ENCODE measurements at regions not wholly inside any gene's neighbourhood (a gene's known extent, or its start where the extent isn't known, plus 50 kb on each side); places are given as distances from the start of the nearest gene placed in this dataset.
A peak's percentile ranks its signal among the peaks of the same experiment; 100 is the strongest.

DNA sequence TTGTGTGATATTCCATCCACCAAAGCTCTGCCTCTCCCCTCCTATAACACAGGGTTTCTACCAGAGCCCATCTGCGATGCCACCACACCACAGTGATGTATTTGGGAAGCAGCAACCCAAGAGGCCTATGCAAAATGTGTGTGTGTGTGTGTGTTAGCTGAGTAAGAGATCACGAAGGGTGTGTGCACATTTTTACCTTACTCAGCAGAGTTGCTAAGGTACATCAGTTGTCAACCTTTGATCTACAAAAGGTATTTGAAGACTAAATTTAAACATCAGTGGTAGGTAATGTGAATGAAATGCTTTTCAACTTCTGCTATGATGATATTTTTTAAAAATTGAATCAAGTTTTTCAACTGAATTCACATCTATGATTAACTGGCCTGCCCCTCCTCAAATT, 227.6 kb downstream of the FBXO15 start:
- Mint-ChIP-seq H3K27ac (no peak overlapping the region), H3K27me3 (ENCODE audit: low read depth) (peaks cover 38% of the 10 kb centered on the region), H3K4me3 (no peak overlapping the region), H3K36me3 (no peaks in the 10 kb centered on the region), H3K9me3 (no peaks in the 10 kb centered on the region), H3K4me1 (no peaks in the 10 kb centered on the region)
- TF ChIP-seq, protein P1, sequence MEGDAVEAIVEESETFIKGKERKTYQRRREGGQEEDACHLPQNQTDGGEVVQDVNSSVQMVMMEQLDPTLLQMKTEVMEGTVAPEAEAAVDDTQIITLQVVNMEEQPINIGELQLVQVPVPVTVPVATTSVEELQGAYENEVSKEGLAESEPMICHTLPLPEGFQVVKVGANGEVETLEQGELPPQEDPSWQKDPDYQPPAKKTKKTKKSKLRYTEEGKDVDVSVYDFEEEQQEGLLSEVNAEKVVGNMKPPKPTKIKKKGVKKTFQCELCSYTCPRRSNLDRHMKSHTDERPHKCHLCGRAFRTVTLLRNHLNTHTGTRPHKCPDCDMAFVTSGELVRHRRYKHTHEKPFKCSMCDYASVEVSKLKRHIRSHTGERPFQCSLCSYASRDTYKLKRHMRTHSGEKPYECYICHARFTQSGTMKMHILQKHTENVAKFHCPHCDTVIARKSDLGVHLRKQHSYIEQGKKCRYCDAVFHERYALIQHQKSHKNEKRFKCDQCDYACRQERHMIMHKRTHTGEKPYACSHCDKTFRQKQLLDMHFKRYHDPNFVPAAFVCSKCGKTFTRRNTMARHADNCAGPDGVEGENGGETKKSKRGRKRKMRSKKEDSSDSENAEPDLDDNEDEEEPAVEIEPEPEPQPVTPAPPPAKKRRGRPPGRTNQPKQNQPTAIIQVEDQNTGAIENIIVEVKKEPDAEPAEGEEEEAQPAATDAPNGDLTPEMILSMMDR (IDR thresholded peaks at IDR 0.05; ENCODE audit: unreplicated experiment), result no peak
- DNase-seq (ENCODE audit: low spot score in 2 of 2, unreplicated experiment in 2 of 2), result no peak

DNA sequence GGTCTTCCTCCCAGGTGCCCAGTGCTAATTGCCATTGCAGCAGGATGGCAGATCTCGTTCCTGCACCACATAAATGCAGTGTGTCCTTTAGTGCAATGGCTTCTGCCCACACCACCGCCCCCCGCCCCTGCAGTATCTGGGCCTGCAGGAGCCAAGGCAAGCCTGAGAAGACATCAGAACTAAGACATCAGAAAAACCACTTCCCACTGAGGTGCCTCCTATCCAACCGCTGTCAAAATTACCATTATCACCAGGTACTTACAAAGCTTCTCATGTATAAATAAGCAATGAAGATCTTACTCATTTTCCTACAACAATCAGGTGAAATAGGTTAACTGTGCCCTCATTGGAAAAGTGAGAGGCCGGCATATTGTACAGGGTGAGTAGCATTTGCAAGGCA, 228.8 kb downstream of the FBXO15 start:
- TF ChIP-seq, protein P1 (IDR thresholded peaks at IDR 0.05; ENCODE audit: unreplicated experiment), result no peak
- DNase-seq (ENCODE audit: low spot score in 2 of 2, unreplicated experiment in 2 of 2), result no peak
- no peaks in the 10 kb centered on the region for H3K9me3 Mint-ChIP-seq
- H3K4me3 Mint-ChIP-seq, result no peak overlapping the region
- H3K27ac Mint-ChIP-seq, result no peak overlapping the region
- peaks cover 42% of the 10 kb centered on the region for H3K27me3 Mint-ChIP-seq (ENCODE audit: low read depth)
- H3K4me1 Mint-ChIP-seq, result no peaks in the 10 kb centered on the region
- H3K36me3 Mint-ChIP-seq, result no peaks in the 10 kb centered on the region

DNA sequence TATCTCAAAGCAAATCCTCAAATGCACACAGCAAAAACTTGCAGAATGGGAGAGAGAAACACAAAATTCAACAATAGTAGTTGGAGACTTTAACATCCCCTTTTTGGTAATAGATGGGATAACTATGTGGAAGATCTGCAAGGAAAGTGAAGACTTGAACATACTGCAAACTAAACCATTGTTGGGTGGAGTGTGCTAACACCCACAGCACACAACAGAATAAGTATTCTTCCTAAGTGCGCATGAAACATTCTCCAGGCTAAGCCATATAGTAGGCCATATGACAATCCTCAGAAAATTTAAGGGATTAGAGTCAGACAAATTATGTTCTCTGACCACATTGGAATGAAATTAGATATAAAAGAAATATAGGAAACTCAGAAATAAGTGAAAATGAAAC, 230.6 kb downstream of the FBXO15 start:
- Mint-ChIP-seq H3K27ac (no peak overlapping the region), H3K27me3 (ENCODE audit: low read depth) (peaks cover 43% of the 10 kb centered on the region), H3K36me3 (no peaks in the 10 kb centered on the region), H3K9me3 (no peaks in the 10 kb centered on the region), H3K4me3 (no peak overlapping the region), H3K4me1 (no peaks in the 10 kb centered on the region)
- no peak for DNase-seq (ENCODE audit: low spot score in 2 of 2, unreplicated experiment in 2 of 2)
- TF ChIP-seq, protein P1 (IDR thresholded peaks at IDR 0.05; ENCODE audit: unreplicated experiment), result no peak

DNA sequence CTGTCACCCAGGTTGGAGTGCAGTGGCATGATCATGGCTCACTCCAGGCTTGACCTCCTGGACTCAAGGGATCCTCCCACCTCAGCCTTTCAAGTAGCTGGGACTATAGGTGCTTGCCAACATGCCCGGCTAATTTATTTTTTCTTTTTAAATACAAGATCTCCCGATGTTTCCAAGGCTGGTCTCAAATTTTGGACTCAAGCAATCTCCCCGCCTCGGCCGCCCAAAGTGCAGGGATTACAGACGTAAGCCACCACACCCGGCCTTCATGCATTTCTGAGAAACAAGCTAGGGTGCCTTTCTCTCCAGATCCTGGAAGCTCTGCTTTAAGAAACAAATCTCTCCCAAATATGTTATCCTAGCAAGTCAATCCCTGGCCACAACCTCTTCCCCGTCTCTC, 234.1 kb downstream of the FBXO15 start:
- Mint-ChIP-seq H3K27ac (no peak overlapping the region), H3K4me3 (no peak overlapping the region), H3K9me3 (no peaks in the 10 kb centered on the region), H3K27me3 (ENCODE audit: low read depth) (peaks cover 37% of the 10 kb centered on the region), H3K4me1 (no peaks in the 10 kb centered on the region), H3K36me3 (no peaks in the 10 kb centered on the region)
- TF ChIP-seq, protein P1 (IDR thresholded peaks at IDR 0.05; ENCODE audit: unreplicated experiment), result no peak
- DNase-seq (ENCODE audit: low spot score in 2 of 2, unreplicated experiment in 2 of 2), result no peak

DNA sequence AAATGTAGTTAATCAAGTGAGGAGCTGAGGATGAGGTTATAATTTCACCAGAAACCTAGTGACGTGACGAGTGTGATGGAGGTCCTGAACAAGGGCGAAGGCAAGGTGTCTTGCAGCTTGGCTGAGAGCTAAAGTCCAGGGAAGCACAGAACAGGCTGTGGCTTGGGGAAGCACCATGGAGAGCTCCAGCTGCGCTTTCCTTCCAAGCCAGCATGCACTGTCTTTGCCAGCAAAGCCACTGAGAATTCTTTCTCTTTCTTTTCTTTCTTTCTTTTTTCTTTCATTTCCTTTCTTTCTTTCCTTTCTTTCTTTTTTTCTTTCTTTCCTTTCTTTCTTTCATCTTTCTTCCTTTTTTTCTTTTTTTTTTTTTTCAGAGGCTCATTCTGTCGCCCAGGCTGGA, 239.3 kb downstream of the FBXO15 start:
- peak; percentile 43 to 60 for DNase-seq (ENCODE audit: low spot score in 2 of 2, unreplicated experiment in 2 of 2)
- Mint-ChIP-seq H3K4me3 (no peak overlapping the region), H3K4me1 (no peaks in the 10 kb centered on the region), H3K27ac (no peak overlapping the region), H3K9me3 (no peaks in the 10 kb centered on the region), H3K36me3 (no peaks in the 10 kb centered on the region), H3K27me3 (ENCODE audit: low read depth) (peaks cover 28% of the 10 kb centered on the region)
- TF ChIP-seq, protein P1 (IDR thresholded peaks at IDR 0.05; ENCODE audit: unreplicated experiment), result no peak

DNA sequence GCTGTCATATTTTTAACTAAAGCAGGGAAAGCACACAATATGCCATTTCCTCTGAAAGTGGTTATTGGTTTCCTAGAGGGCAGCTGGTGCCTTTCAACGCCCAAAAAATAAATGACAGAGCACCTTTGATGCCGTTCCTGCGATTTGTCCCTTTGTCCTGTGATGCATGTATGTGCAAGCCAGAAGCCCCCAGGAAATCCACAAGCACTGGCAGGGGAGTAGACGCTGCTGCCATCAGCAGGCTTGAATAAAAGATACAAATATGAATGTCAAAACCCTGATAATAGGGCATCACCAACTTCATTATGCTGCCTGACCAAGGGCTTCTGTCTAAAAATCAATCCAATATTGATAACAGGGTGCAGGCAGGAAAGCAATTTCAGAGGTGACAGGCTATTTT, 246.1 kb downstream of the FBXO15 start:
- Mint-ChIP-seq H3K4me3 (no peak overlapping the region), H3K4me1 (no peaks in the 10 kb centered on the region), H3K27ac (no peak overlapping the region), H3K9me3 (no peaks in the 10 kb centered on the region), H3K27me3 (ENCODE audit: low read depth) (peaks cover 36% of the 10 kb centered on the region), H3K36me3 (no peaks in the 10 kb centered on the region)
- DNase-seq (ENCODE audit: low spot score in 2 of 2, unreplicated experiment in 2 of 2), result no peak
- TF ChIP-seq, protein P1 (IDR thresholded peaks at IDR 0.05; ENCODE audit: unreplicated experiment), result no peak
